HepG2 (cell line): ENCODE measurements at regions not wholly inside any gene's neighbourhood (a gene's known extent, or its start where the extent isn't known, plus 50 kb on each side); places are given as distances from the start of the nearest gene placed in this dataset.

Source experiments
- ATAC-seq: fragments of 200-7000 bp; cut with Tn5 transposase; 3 replicates; pipeline ENCODE4 v1.9.1; 2020; ENCODE audit warnings: mild to moderate bottlenecking, moderate library complexity
- BruUV-seq: library from RNA; stranded (reverse); fragments of 400-500 nt; replicated peaks from 2 replicates; lab custom pipeline; 2021; lab: Mats Ljungman, UMichigan
- CTCF ChIA-PET: fragments of 300-600 bp; formaldehyde crosslinking; extraction: SDS; loops from one replicate; lab custom pipeline; 2021; ENCODE audit warnings: low total read pairs, inconsistent platforms, low intra/inter-chr PET ratio; lab: Yijun Ruan, JAX
- POLR2A ChIA-PET: fragments of 350-600 bp; sonication (Branson Sonifier 250); formaldehyde crosslinking; loops from one replicate; lab custom pipeline; 2020; ENCODE audit warnings: antibody characterized with exemption, inconsistent platforms; lab: Yijun Ruan, JAX
- DNase-seq: peaks from one replicate; pipeline ENCODE4 v3.0.0-alpha.2; 2015; ENCODE audit warnings: low spot score
- FAIRE-seq: peaks from 3 replicates; lab custom pipeline; 2011; peaks lifted over from hg19 to GRCh38; lab: Jason Lieb, UNC
- H2AFZ ChIP-seq: one replicate; pipeline ENCODE4 v1.6.1; 2011; ENCODE audit warnings: low read length, inconsistent platforms
- H3K27ac ChIP-seq: fragments of 300-600 bp; 3 replicates; pipeline ENCODE4 v1.8.0; 2011; ENCODE audit warnings: mixed run types, mild to moderate bottlenecking, mixed read lengths, low read length, inconsistent platforms; ENCODE audit not compliant: insufficient read depth; ENCODE audit errors: extremely low read length
- H3K27me3 ChIP-seq, 2 experiments: fragments of 200-600 bp in 1 of 2; 2 replicates in 1 of 2; 3 replicates in 1 of 2; pipeline versions ENCODE4 v1.6.0 to v1.8.0; 2011; ENCODE audit warnings: low read length in 2 of 2, mild to moderate bottlenecking in 2 of 2, moderate library complexity in 2 of 2, inconsistent platforms in 1 of 2; ENCODE audit not compliant: insufficient read depth in 2 of 2, control insufficient read depth in 1 of 2
- H3K36me3 ChIP-seq, 2 experiments: fragments of 200-600 bp in 1 of 2; replicated peaks in 1 of 2; 2 replicates in 1 of 2; 3 replicates in 1 of 2; pipeline versions ENCODE4 v1.5.1 to v1.8.0; 2011; ENCODE audit warnings: low read length in 2 of 2, inconsistent platforms in 1 of 2; ENCODE audit not compliant: insufficient read depth in 2 of 2, control insufficient read depth in 1 of 2
- H3K4me1 ChIP-seq: 2 replicates; pipeline ENCODE4 v1.5.1; 2012; ENCODE audit warnings: low read length, inconsistent platforms; ENCODE audit not compliant: insufficient read depth
- H3K4me2 ChIP-seq: 2 replicates; pipeline ENCODE4 v1.6.0; 2011; ENCODE audit warnings: low read depth, low read length, inconsistent platforms
- H3K4me3 ChIP-seq, 3 experiments: fragments of 200-600 bp in 1 of 3; sonication (generic), shearing (Covaris generic) in 1 of 3; replicated peaks in 1 of 3; 2 replicates each; pipeline ENCODE4 v1.5.1; 2011 to 2016; ENCODE audit warnings: low read length in 3 of 3, inconsistent platforms in 2 of 3, low read depth in 2 of 3, mild to moderate bottlenecking in 2 of 3, control low read depth in 1 of 3, mixed read lengths in 1 of 3; ENCODE audit not compliant: insufficient read depth in 1 of 3
- H3K79me2 ChIP-seq: one replicate; pipeline ENCODE4 v1.6.1; 2011; ENCODE audit warnings: low read length, inconsistent platforms; ENCODE audit not compliant: insufficient read depth
- H3K9ac ChIP-seq: 2 replicates; pipeline ENCODE4 v1.6.0; 2011; ENCODE audit warnings: mild to moderate bottlenecking, low read depth, low read length, inconsistent platforms; ENCODE audit not compliant: insufficient read depth
- H3K9me3 ChIP-seq: 2 replicates; pipeline ENCODE4 v1.5.1; 2012; ENCODE audit warnings: mild to moderate bottlenecking, low read length
- H4K20me1 ChIP-seq: 2 replicates; pipeline ENCODE4 v1.6.0; 2011; ENCODE audit warnings: inconsistent platforms, mild to moderate bottlenecking, low read length, moderate library complexity; ENCODE audit not compliant: insufficient read depth
- CBX1 ChIP-seq: IDR thresholded peaks from one replicate; pipeline ENCODE4 v1.6.1; 2016; ENCODE audit warnings: antibody characterized with exemption, low read depth
- ELF3 ChIP-seq: IDR thresholded peaks from 2 replicates; pipeline ENCODE4 v1.6.1; 2016; ENCODE audit warnings: missing genetic modification reagents, missing compliant biosample characterization
- IRF1 ChIP-seq: sonication (generic); formaldehyde crosslinking; IDR thresholded peaks from 2 replicates; pipeline ENCODE4 v1.4.0; 2020; ENCODE audit warnings: low read depth, mild to moderate bottlenecking, missing genetic modification reagents
- NR2F2 ChIP-seq: IDR thresholded peaks from 2 replicates; pipeline ENCODE4 v1.6.1; 2012; ENCODE audit warnings: low read depth, inconsistent platforms, borderline replicate concordance
- THYN1 ChIP-seq: sonication (generic); formaldehyde crosslinking; IDR thresholded peaks from 2 replicates; pipeline ENCODE4 v1.8.1; 2023; ENCODE audit warnings: low read depth, mild to moderate bottlenecking, moderate library complexity, missing genetic modification reagents, borderline replicate concordance
- TOPORS ChIP-seq: sonication (generic); formaldehyde crosslinking; IDR thresholded peaks from 2 replicates; pipeline ENCODE4 v1.8.0; 2023; ENCODE audit warnings: mild to moderate bottlenecking, missing genetic modification reagents
- U2AF2 ChIP-seq: fragments of 200-400 bp; formaldehyde crosslinking; IDR thresholded peaks from 2 replicates; pipeline ENCODE4 v1.6.1; 2017; ENCODE audit warnings: low read depth, mild to moderate bottlenecking, low read length
- WGBS: methylation state at CpG from one replicate; pipeline ENCODE4 v1.1.6; 2017; ENCODE audit warnings: low lambda C conversion rate; 5-methylcytosine and 5-hydroxymethylcytosine counted together
- in situ Hi-C: cut with HindIII; loops from 2 replicates; pipeline ENCODE4 v1.10.0; 2017; ENCODE audit warnings: low pct_unique_long_range_greater_than_20kb; ENCODE audit not compliant: extremely low pct_ligation_motif_present
- intact Hi-C: fragments of 100-400 bp; cut with micrococcal nuclease; formaldehyde crosslinking; loops from one replicate; pipeline ENCODE4 v1.10.0; 2022; ENCODE audit not compliant: unreplicated experiment
- TF ChIP-seq, protein P1 (sequence below): sonication (generic); formaldehyde crosslinking; IDR thresholded peaks from 2 replicates; pipeline ENCODE4 v1.4.0; 2020; ENCODE audit warnings: mild to moderate bottlenecking, missing genetic modification reagents

- TF ChIP-seq IRF1 (CRISPR knock-in tag), result no peak
These were observed 1027.3 kb downstream of the KCNT2 start (continued) for GRCh38 chr1:195580988-195581387.

GRCh38 chr1:195577748-195578147, 1030.5 kb downstream of the KCNT2 start:
- no TSS peak for BruUV-seq
- Histone ChIP-seq H3K4me1 (no peaks in the 10 kb centered on the region), H3K4me2 (no peak overlapping the region), H3K36me3 (no peaks in the 10 kb centered on the region), H4K20me1 (no peaks in the 10 kb centered on the region), H3K79me2 (no peaks in the 10 kb centered on the region), H3K27me3 (no peaks in the 10 kb centered on the region), H3K4me3 (no peak overlapping the region), H2AFZ (no peak overlapping the region), H3K9me3 (no peaks in the 10 kb centered on the region), H3K9ac (no peak overlapping the region), H3K27ac (no peak overlapping the region)
- 0% methylated on average over 2 of the region's 2 CpGs for WGBS
- intact Hi-C loops, result no loop called here
- ChIA-PET CTCF (no interaction called here), POLR2A (no interaction called here)
- FAIRE-seq, result no peak
- no peak for DNase-seq
- no peak for ATAC-seq
- in situ Hi-C loops, result no loop called here
- TF ChIP-seq ELF3 (CRISPR knock-in tag) (no peak), U2AF2 (no peak), THYN1 (CRISPR knock-in tag) (no peak), TOPORS (CRISPR knock-in tag) (no peak), NR2F2 (no peak), CBX1 (no peak)
- TF ChIP-seq, protein P1, sequence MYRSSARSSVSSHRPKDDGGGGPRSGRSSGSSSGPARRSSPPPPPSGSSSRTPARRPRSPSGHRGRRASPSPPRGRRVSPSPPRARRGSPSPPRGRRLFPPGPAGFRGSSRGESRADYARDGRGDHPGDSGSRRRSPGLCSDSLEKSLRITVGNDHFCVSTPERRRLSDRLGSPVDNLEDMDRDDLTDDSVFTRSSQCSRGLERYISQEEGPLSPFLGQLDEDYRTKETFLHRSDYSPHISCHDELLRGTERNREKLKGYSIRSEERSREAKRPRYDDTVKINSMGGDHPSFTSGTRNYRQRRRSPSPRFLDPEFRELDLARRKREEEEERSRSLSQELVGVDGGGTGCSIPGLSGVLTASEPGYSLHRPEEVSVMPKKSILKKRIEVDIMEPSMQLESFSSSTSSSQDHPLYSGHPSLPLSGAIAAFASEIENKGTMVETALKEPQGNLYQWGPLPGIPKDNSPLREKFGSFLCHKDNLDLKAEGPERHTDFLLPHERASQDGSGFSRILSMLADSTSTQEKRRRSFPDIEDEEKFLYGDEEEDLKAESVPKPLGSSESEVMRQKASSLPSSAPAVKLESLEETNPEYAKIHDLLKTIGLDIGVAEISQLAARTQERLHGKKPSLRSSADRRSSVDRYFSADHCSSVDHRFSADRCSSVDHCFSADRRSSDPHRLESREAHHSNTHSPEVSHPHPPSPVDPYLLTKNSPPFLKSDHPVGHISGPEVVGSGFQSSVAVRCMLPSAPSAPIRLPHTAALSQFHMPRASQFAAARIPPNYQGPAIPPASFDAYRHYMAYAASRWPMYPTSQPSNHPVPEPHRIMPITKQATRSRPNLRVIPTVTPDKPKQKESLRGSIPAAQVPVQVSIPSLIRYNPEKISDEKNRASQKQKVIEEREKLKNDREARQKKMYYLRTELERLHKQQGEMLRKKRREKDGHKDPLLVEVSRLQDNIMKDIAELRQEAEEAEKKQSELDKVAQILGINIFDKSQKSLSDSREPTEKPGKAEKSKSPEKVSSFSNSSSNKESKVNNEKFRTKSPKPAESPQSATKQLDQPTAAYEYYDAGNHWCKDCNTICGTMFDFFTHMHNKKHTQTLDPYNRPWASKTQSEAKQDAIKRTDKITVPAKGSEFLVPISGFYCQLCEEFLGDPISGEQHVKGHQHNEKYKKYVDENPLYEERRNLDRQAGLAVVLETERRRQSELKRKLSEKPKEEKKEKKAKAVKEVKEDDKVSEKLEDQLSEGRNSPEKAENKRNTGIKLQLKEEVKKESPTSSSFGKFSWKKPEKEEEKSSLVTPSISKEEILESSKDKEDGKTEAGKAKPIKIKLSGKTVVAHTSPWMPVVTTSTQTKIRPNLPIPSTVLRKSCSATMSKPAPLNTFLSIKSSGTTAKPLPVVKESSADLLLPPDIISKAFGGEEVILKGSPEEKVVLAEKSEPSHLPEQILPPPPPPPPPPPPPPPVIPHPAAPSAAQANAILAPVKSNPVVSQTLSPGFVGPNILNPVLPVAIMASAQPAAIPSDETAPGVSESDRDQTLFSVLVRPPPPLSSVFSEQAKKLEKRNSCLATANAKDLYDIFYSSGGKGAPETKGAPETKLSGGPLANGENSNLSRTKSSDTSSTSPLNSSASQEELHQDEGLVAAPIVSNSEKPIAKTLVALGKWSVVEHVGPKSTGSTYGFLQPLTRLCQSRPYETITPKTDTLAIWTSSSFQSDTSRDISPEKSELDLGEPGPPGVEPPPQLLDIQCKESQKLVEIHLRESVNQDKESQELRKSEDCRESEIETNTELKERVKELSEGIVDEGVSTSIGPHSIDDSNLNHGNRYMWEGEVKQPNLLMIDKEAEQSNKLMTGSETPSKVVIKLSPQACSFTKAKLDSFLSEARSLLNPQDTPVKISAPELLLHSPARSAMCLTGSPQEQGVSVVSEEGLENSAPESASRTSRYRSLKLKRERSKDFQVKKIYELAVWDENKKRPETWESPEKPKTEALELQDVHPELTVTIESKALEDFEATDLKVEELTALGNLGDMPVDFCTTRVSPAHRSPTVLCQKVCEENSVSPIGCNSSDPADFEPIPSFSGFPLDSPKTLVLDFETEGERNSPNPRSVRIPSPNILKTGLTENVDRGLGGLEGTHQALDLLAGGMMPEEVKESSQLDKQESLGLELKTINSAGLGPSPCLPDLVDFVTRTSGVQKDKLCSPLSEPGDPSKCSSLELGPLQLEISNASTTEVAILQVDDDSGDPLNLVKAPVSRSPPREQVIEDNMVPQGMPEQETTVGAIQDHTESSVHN (CRISPR knock-in tag), result no peak
